ENCODE measurements at regions not wholly inside any gene's neighbourhood (a gene's known extent, or its start where the extent isn't known, plus 50 kb on each side); places are given as distances from the start of the nearest gene placed in this dataset.

DNA sequence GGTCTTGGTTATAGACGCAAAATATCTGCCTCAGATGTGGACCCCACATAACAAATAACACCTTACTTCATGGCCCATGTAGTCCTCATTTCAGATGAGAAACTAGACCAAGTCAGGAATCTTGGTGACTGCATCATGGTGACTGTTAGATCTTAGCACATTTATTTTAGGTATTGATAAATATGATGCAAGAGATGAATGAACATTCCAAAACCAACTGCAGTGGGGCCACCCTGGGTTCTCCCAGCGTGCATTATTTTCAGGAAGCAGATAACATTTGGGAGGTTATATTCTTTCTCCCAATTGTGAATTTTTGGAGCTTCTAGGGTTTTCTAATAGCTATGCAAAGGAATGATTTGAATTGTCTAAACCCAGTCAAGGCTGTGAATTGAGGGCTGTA, 55.2 kb upstream of the PTGR2 start:
- TF ChIP-seq EZH2 (IDR thresholded peaks at IDR 0.05; ENCODE audit: insufficient read depth, poor library complexity, severe bottlenecking): no peak
- no peak for TF ChIP-seq EZH2phosphoT487 (IDR thresholded peaks at IDR 0.05; ENCODE audit: insufficient read depth, low read depth)
